ENCODE measurements at regions not wholly inside any gene's neighbourhood (a gene's known extent, or its start where the extent isn't known, plus 50 kb on each side); places are given as distances from the start of the nearest gene placed in this dataset.

GRCh38 chr3:110550511-110550910 lies 521.1 kb upstream of the NECTIN3 start:
- Histone ChIP-seq H2BK15ac (ENCODE audit: low read depth, low read length) (no peak overlapping the region), H2BK12ac (ENCODE audit: insufficient read length, low read depth, low read length) (no peak overlapping the region), H3K9me3 (ENCODE audit: control insufficient read depth, low read depth, low read length) (no peaks in the 10 kb centered on the region), H4K20me1 (ENCODE audit: control insufficient read depth, insufficient read depth, insufficient read length) (no peaks in the 10 kb centered on the region), H2BK120ac (ENCODE audit: low read depth, low read length, poor library complexity, severe bottlenecking) (no peak overlapping the region), H4K8ac (replicated peaks; ENCODE audit: insufficient read length, low read depth, low read length) (no peak overlapping the region), H3K23me2 (ENCODE audit: insufficient read length, low read depth, low read length, poor library complexity, severe bottlenecking) (no peaks in the 10 kb centered on the region), H3K14ac (ENCODE audit: insufficient read depth, low read length) (no peak overlapping the region), H3K23ac (ENCODE audit: insufficient read length, low read depth, low read length) (no peak overlapping the region), H4K91ac (ENCODE audit: insufficient read length, low read depth, low read length) (no peak overlapping the region), H3K56ac (ENCODE audit: insufficient read length, low read depth, low read length) (no peak overlapping the region), H3K4me1 (ENCODE audit: insufficient read depth, low read length) (no peaks in the 10 kb centered on the region), H4K5ac (ENCODE audit: insufficient read length, low read depth, low read length) (no peak overlapping the region), H2BK20ac (ENCODE audit: low read depth, low read length, poor library complexity, severe bottlenecking) (no peak overlapping the region), H2AFZ (ENCODE audit: low read length) (no peak overlapping the region), H3K4ac (ENCODE audit: low read depth, low read length) (no peak overlapping the region), H3K4me2 (ENCODE audit: insufficient read depth, insufficient read length, low read length) (no peak overlapping the region), H3K27ac (ENCODE audit: insufficient read length, low read depth, low read length) (no peak overlapping the region), H3K18ac (ENCODE audit: insufficient read length, low read depth, low read length) (no peak overlapping the region), H3T11ph (ENCODE audit: low read length) (no peak overlapping the region), H2BK5ac (ENCODE audit: insufficient read length, low read length) (no peak overlapping the region), H3K27me3 (ENCODE audit: insufficient read depth, low read length) (no peaks in the 10 kb centered on the region), H2AK5ac (ENCODE audit: insufficient read length, low read length) (no peak overlapping the region), H3K79me1 (ENCODE audit: insufficient read depth, low read depth, low read length, poor library complexity, severe bottlenecking) (no peaks in the 10 kb centered on the region), H3K79me2 (ENCODE audit: insufficient read depth, low read length) (no peaks in the 10 kb centered on the region), H3K9ac (ENCODE audit: extremely low read depth, insufficient read length, low read length) (no peak overlapping the region)
- H3K4me1 Mint-ChIP-seq: peaks cover 10 to 11% of the 10 kb centered on the region in 2 experiments
- H3K27me3 Mint-ChIP-seq (ENCODE audit: low read depth): no peaks in the 10 kb centered on the region
- H3K4me3 Mint-ChIP-seq: no peak overlapping the region; a peak in 1 of 5 replicates
- no peak for DNase-seq
- no peak for TF ChIP-seq CTCF (conservative IDR thresholded peaks at IDR 0.05)
- WGBS (ENCODE audit: extremely low coverage, insufficient read length, low lambda C conversion rate): no CpG with 5 or more reads among the region's 5 CpGs
- H3K27ac Mint-ChIP-seq: no peak overlapping the region; a peak in 1 of 7 replicates
- no peaks in the 10 kb centered on the region; a peak in 3 of 5 replicates for H3K9me3 Mint-ChIP-seq
- peaks cover 0 to 2% (median 0%) of the 10 kb centered on the region in 3 experiments; a peak in 2 of 7 replicates for H3K36me3 Mint-ChIP-seq (ENCODE audit: insufficient read depth in 1 of 3, low read depth in 3 of 3)

Data from H9 (cell line).